Stimulated activated naive CD8-positive, alpha-beta T cell treated with anti-CD3 and anti-CD28 coated beads, Interleukin-15, Interleukin-2, amounts not matched to agents 100 ng/mL and 50 ng/mL, for 24 hours (primary cell): ENCODE measurements at regions not wholly inside any gene's neighbourhood (a gene's known extent, or its start where the extent isn't known, plus 50 kb on each side); places are given as distances from the start of the nearest gene placed in this dataset.

Source experiments
- H3K27ac Mint-ChIP-seq: one replicate; pipeline ENCODE4 v1.8.0; 2021; ENCODE audit warnings: mild to moderate bottlenecking, mixed read lengths
- H3K27me3 Mint-ChIP-seq: one replicate; pipeline ENCODE4 v1.8.0; 2021; ENCODE audit warnings: mixed read lengths
- H3K36me3 Mint-ChIP-seq: one replicate; pipeline ENCODE4 v1.8.0; 2021; ENCODE audit warnings: low read depth, mixed read lengths
- H3K4me1 Mint-ChIP-seq: one replicate; pipeline ENCODE4 v1.8.0; 2021; ENCODE audit warnings: low read depth, mixed read lengths
- H3K4me3 Mint-ChIP-seq: one replicate; pipeline ENCODE4 v1.8.0; 2021; ENCODE audit warnings: mild to moderate bottlenecking, mixed read lengths
- H3K9me3 Mint-ChIP-seq: one replicate; pipeline ENCODE4 v1.8.0; 2021; ENCODE audit warnings: mixed read lengths

DNA sequence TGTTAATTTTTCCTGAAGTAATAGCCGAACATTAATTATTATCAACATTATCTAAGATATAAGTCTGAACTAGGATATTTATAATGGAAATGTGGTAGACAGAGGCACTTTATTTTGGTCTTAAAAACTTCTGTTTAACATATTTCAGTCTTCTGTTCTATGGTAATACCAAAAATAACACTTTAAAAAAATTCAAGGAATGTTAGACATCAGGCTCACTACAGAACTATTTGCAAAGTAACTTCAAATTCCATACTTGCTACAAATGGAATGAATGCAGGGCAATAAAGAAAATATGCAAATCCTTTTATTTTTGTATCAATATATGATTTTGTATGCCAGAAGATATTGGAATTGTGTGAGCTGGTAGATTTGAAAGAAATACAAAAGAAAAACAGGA is 345.5 kb upstream of the DSEL start:
- H3K4me1 Mint-ChIP-seq = no peaks in the 10 kb centered on the region

DNA sequence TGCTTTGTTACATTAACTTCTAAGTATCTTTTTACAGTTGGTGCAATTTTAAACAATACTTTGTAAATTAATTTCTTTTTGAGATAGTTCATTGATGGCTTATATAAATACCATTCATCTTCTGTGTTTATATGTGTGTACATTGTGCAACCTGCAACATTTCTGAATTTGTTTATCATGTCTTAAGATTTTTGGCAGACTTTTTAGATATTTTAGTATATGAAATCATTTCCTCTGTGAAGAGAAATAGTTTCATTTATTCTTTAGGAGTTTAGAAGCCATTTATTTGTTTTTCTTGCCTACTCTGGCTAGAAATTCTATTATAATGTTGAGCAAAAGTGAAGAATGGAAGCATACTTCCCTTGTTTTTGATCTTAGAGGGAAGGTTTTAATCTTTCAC is 337.8 kb upstream of the DSEL start:
- Mint-ChIP-seq H3K9me3 (peaks cover 6% of the 10 kb centered on the region), H3K4me3 (no peak overlapping the region), H3K4me1 (no peaks in the 10 kb centered on the region), H3K27ac (no peak overlapping the region), H3K36me3 (no peaks in the 10 kb centered on the region), H3K27me3 (peaks cover 2% of the 10 kb centered on the region)

More for the DNA sequence above, 345.5 kb upstream of the DSEL start:
- Mint-ChIP-seq H3K4me3 (no peak overlapping the region), H3K9me3 (peaks cover 9% of the 10 kb centered on the region), H3K27me3 (no peaks in the 10 kb centered on the region), H3K27ac (no peak overlapping the region), H3K36me3 (no peaks in the 10 kb centered on the region)

DNA sequence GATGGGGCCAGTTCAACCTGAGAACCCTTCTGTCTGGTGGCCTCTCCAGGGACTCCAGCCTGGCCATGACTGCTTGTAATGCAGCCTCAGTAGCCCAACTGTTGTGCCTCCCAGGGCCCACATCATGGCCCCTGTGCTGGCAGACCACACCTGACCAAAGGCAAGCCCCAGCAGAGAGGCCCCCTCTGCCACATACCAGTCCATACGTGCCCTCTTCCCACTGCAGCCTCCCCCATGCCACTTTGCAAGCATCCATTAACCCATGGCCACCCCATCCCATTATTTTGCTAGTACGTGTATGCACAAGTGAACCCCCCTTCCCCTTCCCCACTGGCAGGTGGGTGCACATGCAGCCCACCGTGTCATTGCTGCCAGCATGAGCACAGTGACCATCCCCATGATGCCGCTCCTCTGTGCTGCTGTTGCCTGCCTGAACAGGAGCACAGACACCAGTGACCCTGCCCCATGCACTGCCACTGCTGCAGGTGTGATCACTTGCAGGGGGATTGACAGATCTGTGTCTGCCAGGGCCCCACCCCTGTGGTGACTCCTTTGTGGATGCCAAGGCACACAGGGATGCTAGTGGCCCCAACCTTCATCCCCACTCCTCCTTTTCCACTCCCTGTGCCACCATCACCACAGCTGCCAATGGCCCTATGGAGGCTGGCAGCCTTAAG is 330.0 kb upstream of the DSEL start:
- Mint-ChIP-seq H3K27me3 (no peaks in the 10 kb centered on the region), H3K9me3 (no peaks in the 10 kb centered on the region), H3K4me3 (no peak overlapping the region), H3K36me3 (no peaks in the 10 kb centered on the region), H3K4me1 (no peaks in the 10 kb centered on the region), H3K27ac (no peak overlapping the region)

DNA sequence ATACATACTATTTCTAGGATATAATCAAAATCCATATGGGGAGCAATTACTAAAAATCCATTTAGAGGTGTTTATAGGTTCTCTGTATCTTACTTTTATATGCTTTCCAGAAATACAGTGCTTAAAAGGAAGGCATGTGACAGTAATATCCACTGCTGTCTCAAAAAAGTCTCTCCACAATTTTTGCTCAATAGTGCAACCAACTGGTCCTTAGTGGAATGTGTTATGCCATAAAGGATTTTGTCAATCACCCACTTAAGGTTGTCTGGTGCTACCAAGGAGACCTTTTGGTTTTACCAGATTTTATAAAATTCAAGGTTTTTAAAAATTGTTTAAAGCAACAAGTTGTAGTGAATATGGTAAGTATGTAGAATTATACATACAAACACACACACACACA is 328.5 kb upstream of the DSEL start:
- no peaks in the 10 kb centered on the region for H3K9me3 Mint-ChIP-seq
- no peaks in the 10 kb centered on the region for H3K4me1 Mint-ChIP-seq
- no peaks in the 10 kb centered on the region for H3K36me3 Mint-ChIP-seq
- no peak overlapping the region for H3K27ac Mint-ChIP-seq
- H3K27me3 Mint-ChIP-seq = no peaks in the 10 kb centered on the region
- H3K4me3 Mint-ChIP-seq = no peak overlapping the region

- Mint-ChIP-seq H3K27me3 (no peaks in the 10 kb centered on the region), H3K4me3 (no peak overlapping the region), H3K4me1 (no peaks in the 10 kb centered on the region), H3K27ac (no peak overlapping the region), H3K36me3 (no peaks in the 10 kb centered on the region), H3K9me3 (no peaks in the 10 kb centered on the region)
These were observed 323.9 kb upstream of the DSEL start for GRCh38 chr18:67840379-67840778.

DNA sequence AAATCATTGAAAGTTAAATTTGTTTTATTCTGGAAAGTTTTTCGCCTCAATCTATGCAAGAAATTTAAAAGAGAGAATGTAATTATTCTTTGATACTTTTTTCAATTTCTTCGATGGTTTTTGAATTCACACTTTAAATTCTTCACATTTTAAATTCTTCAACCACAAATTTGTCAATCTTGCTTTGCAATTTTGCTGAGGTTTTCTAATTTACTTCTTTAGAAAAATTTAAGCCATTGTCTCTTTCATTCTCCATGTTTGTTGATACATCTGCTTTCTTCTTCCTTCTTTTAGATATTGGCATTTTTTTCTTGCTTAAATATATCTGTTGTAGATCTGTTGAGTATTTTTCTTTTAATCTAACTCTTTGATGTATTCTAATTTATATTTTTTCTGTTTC is 301.9 kb upstream of the DSEL start:
- H3K36me3 Mint-ChIP-seq = no peaks in the 10 kb centered on the region
- no peaks in the 10 kb centered on the region for H3K27me3 Mint-ChIP-seq
- no peak overlapping the region for H3K4me3 Mint-ChIP-seq
- no peaks in the 10 kb centered on the region for H3K9me3 Mint-ChIP-seq
- no peak overlapping the region for H3K27ac Mint-ChIP-seq
- no peaks in the 10 kb centered on the region for H3K4me1 Mint-ChIP-seq

DNA sequence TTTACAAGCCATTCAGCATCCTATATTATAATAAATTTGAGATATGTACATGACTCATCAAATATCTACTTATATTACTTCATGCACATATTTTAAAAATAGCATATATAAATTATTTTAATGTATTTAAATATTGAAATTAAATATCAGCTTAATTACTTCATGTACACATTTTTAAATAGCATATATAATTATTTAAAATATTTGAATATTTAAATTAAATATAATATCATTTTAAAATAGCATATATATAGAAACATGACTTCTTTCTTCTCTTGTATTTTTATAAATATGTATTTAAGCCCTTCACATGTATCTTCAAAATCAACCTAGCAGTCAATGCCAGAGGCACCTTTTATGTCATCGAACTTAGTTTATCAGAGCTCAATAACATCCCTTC is 298.8 kb upstream of the DSEL start:
- Mint-ChIP-seq H3K4me1 (no peaks in the 10 kb centered on the region), H3K9me3 (no peaks in the 10 kb centered on the region), H3K27ac (no peak overlapping the region), H3K36me3 (no peaks in the 10 kb centered on the region), H3K27me3 (no peaks in the 10 kb centered on the region), H3K4me3 (no peak overlapping the region)

DNA sequence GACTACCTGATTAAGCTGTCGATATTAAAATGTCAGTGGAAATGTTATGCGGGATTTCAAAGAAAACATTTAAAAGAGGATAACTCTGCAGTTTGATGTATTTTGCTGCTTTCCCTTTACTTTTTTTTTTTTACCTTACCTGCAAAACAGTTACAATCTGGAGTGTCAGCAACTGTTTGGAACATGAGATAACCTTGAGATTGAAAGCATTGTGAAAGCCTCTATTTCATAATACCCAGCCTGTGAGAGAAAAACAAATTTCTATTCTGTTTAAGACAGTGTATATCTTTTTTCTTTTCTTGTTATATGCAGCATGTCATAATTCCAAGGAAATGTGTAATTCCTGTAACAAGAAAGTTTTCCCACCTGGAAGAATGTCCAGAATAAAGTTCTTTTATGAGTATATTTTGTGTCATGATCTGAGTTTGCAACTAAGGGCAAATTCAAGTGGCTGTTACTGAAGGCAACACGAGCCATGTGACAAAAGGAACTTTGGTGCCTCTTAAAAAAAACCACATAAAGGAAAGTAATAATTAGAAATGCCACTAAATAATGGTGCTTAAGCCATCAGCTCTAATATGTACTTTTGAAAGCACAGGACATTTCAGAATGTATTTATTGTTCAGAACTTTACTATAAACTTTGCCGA is 297.0 kb upstream of the DSEL start:
- H3K4me1 Mint-ChIP-seq = no peaks in the 10 kb centered on the region

GRCh38 chr18:67805261-67805660 is 288.7 kb upstream of the DSEL start:
- no peaks in the 10 kb centered on the region for H3K4me1 Mint-ChIP-seq
- no peaks in the 10 kb centered on the region for H3K36me3 Mint-ChIP-seq
- H3K27ac Mint-ChIP-seq = no peak overlapping the region
- H3K9me3 Mint-ChIP-seq = peaks cover 5% of the 10 kb centered on the region
- no peaks in the 10 kb centered on the region for H3K27me3 Mint-ChIP-seq
- no peak overlapping the region for H3K4me3 Mint-ChIP-seq

More for the DNA sequence above, 297.0 kb upstream of the DSEL start:
- H3K27me3 Mint-ChIP-seq = no peaks in the 10 kb centered on the region
- H3K27ac Mint-ChIP-seq = no peak overlapping the region
- H3K36me3 Mint-ChIP-seq = no peaks in the 10 kb centered on the region
- H3K4me3 Mint-ChIP-seq = no peak overlapping the region
- no peaks in the 10 kb centered on the region for H3K9me3 Mint-ChIP-seq

DNA sequence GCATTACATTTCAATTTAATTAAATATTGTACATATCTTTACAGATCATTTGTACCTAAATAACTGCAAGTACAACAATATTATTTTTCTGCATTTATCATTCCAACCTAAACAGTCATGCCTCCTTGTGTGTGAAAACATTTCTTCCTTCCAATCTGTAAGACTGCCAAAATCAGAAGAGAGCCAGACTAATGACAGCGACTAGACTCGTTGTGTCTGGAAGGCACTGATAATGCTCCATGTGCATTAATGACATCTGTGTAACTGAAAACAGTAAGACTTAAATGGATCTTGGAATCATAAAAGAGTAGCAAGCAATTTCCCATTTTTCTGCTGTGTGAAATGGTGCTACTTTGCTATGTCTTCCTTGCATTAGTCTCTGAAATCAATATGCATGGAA is 278.0 kb upstream of the DSEL start:
- H3K27ac Mint-ChIP-seq = no peak overlapping the region
- H3K36me3 Mint-ChIP-seq = no peaks in the 10 kb centered on the region
- H3K9me3 Mint-ChIP-seq = no peaks in the 10 kb centered on the region
- H3K4me1 Mint-ChIP-seq = no peaks in the 10 kb centered on the region
- H3K4me3 Mint-ChIP-seq = no peak overlapping the region
- no peaks in the 10 kb centered on the region for H3K27me3 Mint-ChIP-seq

GRCh38 chr18:67790527-67790926 is 274.0 kb upstream of the DSEL start:
- Mint-ChIP-seq H3K27ac (no peak overlapping the region), H3K27me3 (no peaks in the 10 kb centered on the region), H3K9me3 (no peaks in the 10 kb centered on the region), H3K4me3 (no peak overlapping the region), H3K36me3 (no peaks in the 10 kb centered on the region), H3K4me1 (no peaks in the 10 kb centered on the region)

DNA sequence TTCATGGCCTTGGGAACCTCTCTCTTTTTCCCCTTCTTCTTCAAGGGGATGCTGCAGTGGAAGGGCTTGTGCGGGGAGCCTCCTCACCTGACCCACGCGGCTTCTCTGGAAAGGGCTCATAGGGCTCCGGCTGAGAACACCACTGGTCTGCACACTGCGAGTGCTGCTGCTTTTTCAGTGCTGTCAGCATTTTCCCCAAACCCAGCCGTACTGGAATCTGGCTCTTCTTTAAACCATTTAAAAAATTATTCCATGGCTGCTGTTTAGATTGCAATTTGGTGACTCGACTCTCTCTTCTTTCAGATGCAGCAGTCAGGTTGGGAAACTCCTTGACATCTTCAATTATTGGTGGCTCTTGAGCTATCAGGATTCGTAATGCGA is 272.6 kb upstream of the DSEL start:
- peaks cover 2% of the 10 kb centered on the region for H3K4me1 Mint-ChIP-seq
- H3K4me3 Mint-ChIP-seq = no peak overlapping the region
- H3K36me3 Mint-ChIP-seq = no peaks in the 10 kb centered on the region
- H3K27me3 Mint-ChIP-seq = no peaks in the 10 kb centered on the region
- no peak overlapping the region for H3K27ac Mint-ChIP-seq
- H3K9me3 Mint-ChIP-seq = no peaks in the 10 kb centered on the region

DNA sequence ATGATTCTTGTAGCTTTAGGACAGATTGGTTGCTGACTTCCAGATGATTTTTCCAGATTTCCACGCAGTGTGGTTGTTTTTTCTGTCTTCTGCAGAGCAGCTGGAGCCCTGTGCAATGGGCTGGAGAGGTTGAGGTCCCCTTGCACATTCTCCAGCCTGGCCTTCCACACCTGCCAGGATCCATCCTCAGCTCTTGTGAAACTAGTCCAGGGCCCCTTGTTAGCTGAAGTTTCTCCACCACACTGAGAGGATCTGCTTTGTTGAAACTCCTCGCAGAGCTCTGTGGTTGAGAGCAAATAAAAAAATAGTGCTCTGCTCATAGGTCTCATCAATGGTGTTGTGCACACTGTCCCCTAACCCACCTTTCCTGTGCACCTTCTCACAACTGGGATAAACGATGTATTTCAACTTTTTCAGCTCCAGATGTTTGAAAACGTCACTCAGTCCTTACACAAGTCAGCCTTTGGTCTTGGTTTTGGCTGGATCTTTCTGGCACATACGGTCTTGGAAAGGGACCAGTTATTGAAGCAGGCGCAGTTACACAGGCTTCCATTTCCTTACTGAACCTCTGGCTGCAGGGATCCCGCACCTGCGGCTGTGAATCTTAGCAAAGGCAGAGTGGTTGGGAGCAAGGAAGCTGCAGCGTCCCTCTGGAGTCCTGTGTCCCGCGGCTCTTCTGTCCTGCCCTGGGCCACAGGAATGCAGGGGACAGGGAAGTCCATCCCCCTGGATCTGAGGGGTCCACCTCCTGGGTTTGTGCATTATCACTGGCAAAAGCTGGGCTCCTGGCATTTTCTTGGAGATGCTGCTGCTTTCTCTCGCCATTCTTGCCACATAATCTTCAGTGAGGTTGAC is 272.0 kb upstream of the DSEL start:
- Mint-ChIP-seq H3K36me3 (no peaks in the 10 kb centered on the region), H3K27me3 (no peaks in the 10 kb centered on the region), H3K9me3 (no peaks in the 10 kb centered on the region), H3K4me1 (peaks cover 7% of the 10 kb centered on the region), H3K27ac (no peak overlapping the region), H3K4me3 (no peak overlapping the region)

DNA sequence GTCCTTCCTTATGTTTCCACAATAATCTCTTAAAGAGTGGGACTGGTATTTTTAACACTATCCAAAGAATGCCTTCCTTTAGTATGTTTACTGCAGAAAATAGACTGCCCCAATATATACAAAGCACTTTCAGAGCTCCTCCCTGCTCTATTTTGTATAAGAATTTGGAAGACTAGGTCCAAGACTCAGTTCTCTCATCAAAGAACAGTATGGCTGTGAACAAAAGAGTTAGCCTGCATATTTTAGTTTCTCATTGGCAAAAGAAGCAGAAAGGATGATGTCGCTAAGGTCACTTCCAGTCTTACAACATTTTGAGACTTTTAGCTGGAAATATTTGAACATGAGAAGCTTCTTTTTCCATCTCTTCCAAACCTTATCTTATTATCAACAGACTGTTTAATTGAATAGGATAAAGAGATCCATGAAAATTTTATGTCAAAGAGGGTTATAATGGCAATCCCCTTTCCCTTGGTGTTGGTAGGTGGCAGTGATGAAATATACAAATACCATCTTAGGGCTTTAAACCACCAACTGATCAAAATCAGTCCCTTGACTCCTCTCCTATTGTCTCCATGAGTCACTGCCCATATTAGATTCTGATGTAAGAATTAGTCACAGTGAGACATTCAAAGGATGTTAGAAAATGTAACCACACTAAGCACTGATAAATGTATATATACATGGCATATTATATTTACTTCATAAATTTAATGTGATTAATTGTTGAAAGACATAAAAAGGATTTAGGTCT is 266.9 kb upstream of the DSEL start:
- Mint-ChIP-seq H3K4me3 (no peak overlapping the region), H3K36me3 (no peaks in the 10 kb centered on the region), H3K27me3 (peaks cover 3% of the 10 kb centered on the region), H3K4me1 (peaks cover 12% of the 10 kb centered on the region), H3K9me3 (no peaks in the 10 kb centered on the region), H3K27ac (no peak overlapping the region)

DNA sequence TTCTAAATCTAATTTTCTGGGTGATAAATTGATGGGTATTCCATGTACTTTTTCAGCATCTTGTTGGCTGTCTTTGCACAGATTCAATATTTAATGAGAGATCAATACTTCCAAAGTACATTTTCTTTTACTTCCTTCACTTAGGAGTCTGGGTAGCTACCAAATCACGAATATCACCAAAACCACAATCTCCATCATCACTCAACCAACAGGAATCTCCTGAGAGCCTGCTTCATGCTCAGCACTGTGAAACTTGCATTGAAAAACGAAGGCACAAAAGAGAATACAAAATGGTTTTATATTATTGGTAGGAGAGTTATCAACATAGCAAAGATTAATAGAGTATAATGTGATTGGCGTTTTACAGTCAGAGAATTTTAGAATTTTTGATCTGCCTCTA is 261.5 kb upstream of the DSEL start:
- Mint-ChIP-seq H3K4me1 (peaks cover under 1% of the 10 kb centered on the region), H3K27me3 (peaks cover 3% of the 10 kb centered on the region), H3K36me3 (no peaks in the 10 kb centered on the region), H3K9me3 (no peaks in the 10 kb centered on the region), H3K4me3 (no peak overlapping the region), H3K27ac (no peak overlapping the region)
